Heart left ventricle (tissue), 13 donors: ENCODE measurements at regions not wholly inside any gene's neighbourhood (a gene's known extent, or its start where the extent isn't known, plus 50 kb on each side); places are given as distances from the start of the nearest gene placed in this dataset.
"Not testable (repeated sequence)": the region's sequence is repeated elsewhere in the genome, so short reads cannot be mapped to it uniquely, and the experiment has no call there.

Source experiments
- CTCF ChIP-seq, 12 donors: fragments of 200-600 bp; sonication (generic) in 4 of 12; IDR thresholded peaks; one replicate each; pipeline versions ENCODE4 v1.5.0 to v1.8.0; 2018 to 2022; ENCODE audit warnings: antibody characterized with exemption in 12 of 12, mild to moderate bottlenecking in 5 of 12
- POLR2A ChIP-seq, 2 donors: fragments of 450-650 bp; IDR thresholded peaks; one replicate each; pipeline ENCODE4 v1.6.1; 2017; ENCODE audit warnings: antibody characterized with exemption in 2 of 2, mild to moderate bottlenecking in 2 of 2, moderate library complexity in 2 of 2
- donor health status: ischemic (EF 13 %, LVEDD 7.1; RV severe dilation, severe dysfunction).
- donor health status: DM: no; HTN: yes; CAD: no.
- donor health status: DM: no; HTN: no; CAD: no.
- donor health status: ischemic (EF 25% LVEDD 6.9; RV normal size, moderate dysfunction).
- donor health status: ischemic (EF 25% LVEDD 5.7; RV mildly dilated, moderate dysfunction).
- donor health status: ischemic (EF 35%, LVEDD 5.7; RV mildly dilated, moderate dysfunction).
- donor health status: nonischemic (EF 11% LVEDD 7.7; RV severe dilation, severe dysfunction).
- donor health status: DM: yes; HTN: yes; CAD: no.
- donor health status: PGD.
- donor health status: ischemic (EF 29% LVEDD 5.4; RV normal size, mild dysfunction).
- donor health status: nonischemic (EF 23%, LVEDD 6.1; RV moderate dilation, normal function).

GRCh38 chr6:56778503-56778902, 135.8 kb upstream of the DST start:
- TF ChIP-seq CTCF, POLR2A (IDR thresholded peaks at IDR 0.05): not testable (repeated sequence)
